CD4-positive, alpha-beta T cell treated with Interleukin-21 for 1 hour (primary cell): ENCODE measurements at regions not wholly inside any gene's neighbourhood (a gene's known extent, or its start where the extent isn't known, plus 50 kb on each side); places are given as distances from the start of the nearest gene placed in this dataset.

Experiments
- DNase-seq: peaks from one replicate; pipeline ENCODE4 v3.0.0-alpha.2; 2020

DNA sequence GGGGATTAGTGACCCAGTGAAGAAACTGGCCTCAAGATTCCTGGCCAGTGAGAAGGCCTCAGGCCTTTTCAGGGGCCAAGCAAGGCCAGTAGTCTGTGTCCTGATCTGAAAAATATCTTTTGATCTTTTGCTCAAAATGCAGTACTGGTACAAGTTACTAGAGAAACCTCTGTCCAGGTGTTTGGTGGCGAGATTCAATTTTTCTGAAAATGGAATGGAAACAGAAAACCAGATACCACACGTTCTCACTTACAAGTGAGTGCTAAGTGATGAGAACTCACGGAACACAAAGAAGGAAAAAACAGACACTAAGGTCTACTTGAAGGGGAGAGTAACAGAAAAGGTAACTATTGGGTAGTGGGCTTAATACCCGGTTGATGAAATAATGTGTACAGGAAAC is 463.4 kb downstream of the ZIC1 start:
- no peak for DNase-seq

DNA sequence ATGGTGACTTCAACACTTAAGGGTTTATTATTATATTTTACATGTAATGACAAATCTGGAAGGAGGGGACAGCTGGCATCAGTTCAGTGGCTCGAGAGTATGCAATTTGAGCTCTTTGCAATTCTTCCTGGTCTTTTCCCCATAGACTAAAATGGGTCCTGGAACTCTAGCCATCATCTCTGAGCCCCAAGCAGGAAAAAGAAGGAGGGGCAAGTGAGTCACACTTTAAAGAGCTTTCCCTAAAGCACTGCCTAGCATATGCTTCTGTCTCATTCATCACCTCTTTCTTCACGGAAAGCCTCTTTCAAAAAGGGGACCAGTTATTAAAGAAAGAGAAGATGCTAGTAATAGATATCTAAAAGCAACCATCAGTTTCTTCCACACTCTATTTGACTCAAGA is 466.3 kb downstream of the ZIC1 start:
- no peak for DNase-seq

DNA sequence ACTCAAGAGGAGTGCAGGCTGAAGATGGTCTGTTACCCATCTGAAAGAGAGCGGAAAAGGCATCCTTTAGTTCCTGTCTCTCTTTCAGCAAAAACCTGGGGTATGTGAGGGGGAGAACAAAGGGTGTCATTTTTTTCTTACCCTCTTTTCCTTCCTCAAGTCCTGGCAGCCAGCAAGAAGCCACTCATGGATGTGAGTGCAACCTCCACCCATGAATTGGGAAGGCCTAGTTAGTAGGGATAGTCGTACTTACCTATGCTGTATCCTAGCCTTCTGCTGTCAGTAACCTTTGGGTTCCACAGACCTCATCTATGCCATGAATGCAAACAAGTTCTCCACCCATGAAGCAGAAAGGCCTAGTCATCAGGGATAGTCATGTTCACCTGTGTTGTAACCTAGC is 472.8 kb downstream of the ZIC1 start:
- DNase-seq: no peak

DNA sequence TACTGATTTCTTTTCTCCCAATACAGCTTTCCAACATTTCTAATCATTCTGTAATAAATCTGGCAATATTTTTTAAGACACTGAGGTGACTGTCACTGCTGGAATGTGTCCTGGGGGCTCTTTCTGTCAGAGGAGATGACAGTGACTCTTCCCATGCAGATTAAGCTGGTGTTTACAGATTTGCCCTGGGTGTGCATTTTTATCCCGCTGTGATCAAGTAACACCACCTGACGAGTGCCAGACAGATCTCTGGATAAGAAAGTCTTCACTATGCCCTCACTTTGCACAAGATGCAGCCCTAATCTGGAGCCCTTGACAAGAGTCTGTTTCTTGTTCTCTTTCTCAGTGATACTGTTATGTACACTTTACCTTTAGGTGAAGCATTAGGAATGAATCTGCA is 477.7 kb downstream of the ZIC1 start:
- DNase-seq: no peak

DNA sequence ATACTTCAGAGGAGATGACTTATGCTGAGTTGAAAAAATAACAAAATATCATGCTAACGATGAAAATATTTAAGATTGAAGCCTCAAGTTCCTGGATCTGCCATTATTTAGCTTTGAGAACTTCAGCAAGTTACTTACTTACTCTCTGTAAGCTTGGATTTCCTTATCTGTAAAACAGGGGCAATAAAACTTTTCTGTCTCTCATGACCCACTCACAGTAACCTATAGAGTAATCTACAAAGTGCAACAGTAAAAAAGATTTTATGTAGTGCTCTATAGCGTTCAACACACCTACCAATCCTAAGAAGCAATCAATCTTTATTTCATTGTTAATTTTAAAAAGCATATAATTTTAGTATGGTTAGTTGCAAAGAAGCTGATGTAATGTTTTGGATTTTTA is 478.6 kb downstream of the ZIC1 start:
- no peak for DNase-seq

DNA sequence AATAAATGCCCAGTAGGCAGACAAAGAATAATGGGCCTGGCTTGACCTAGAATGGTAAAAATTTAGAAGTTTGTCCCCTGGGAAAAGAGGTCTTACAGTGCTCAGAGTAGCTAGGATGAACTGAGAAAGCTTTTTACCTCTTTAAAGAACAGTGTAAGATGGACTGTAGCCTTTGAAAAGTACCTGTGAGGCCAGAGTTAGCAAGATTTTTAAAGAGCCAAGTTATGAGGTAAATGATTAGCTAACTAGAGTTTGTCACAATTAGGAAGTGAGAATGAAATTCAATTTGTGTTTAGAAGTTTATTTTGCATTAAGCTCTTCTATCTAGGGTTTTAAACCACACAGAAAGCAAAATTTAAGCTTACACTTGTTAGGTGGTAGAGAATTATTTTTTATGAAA is 480.9 kb downstream of the ZIC1 start:
- no peak for DNase-seq

DNA sequence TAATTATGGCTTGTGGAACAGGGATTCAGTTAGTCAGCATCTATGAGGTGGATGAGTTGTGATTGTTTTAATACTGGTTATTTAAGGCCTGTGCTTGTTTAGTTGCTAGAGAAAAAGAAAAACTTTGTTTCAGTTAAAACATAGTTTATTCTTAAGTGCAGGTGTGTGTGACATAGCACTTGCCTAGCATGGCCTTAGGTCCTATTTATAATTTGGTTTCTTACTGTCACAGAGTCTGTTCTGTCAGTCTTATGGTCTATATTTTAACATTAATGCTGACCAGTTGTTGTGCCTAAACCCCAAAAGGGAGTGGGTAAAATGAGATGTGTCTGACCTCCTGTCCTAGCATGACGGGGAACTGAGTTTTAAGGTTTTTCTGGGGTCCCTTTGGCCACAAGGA is 486.3 kb downstream of the ZIC1 start:
- DNase-seq: no peak

DNA sequence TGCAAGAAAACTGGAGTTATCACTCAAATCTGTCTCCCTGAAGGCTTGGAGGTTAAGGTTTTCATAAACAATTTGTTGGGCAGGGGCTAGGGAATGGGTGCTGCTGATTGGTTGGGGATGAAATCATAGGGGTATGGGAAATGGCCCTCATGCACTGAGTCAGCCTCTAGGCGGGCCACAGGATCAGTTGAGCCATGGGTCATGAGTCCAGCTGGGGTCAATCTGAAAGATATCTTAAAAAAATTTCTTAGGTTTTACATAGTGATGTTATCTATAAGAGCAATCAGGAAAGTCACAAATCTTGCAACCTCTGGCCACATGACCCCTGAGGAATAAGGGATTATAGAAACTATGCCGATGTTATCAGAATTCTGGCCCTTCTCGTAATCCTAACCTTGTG is 491.7 kb downstream of the ZIC1 start:
- no peak for DNase-seq

DNA sequence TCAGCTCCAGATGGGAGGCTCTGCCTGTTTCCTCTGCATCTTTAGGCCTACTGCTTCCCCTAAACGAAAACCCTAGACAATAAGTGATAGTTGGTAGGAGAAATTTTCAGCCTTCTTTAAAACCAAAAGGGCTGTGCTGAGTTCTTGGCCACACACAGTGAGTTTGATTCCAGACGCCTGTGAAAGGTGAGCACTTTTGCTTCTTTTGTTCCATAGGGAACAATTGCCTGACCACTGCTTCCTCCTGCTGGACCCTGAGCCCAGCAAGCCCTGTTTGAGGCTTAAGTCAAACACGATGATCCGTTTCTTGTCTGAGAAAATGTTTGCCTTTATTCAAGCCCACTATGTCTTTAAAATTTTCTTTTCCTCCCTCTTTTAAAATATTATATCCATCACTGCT is 493.9 kb downstream of the ZIC1 start:
- no peak for DNase-seq

DNA sequence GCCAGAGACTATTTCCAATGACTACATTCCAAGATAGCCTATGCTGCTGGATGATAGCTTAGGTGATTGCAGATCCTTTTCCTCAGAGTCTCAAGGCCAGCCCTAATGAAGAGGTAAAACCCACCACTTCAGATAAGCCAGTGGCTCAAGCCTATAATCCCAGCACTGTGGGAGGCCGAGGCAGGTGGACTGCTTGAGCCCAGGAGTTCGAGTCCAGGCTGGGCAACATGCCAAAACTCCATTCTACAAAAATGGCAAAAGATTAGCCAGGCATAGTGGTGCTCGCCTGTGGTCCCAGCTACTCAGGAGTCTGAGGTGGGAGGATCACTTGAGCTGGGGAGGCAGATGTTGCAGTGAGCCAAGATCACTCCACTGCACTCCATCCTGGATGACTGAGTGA is 495.3 kb downstream of the ZIC1 start:
- no peak for DNase-seq

DNA sequence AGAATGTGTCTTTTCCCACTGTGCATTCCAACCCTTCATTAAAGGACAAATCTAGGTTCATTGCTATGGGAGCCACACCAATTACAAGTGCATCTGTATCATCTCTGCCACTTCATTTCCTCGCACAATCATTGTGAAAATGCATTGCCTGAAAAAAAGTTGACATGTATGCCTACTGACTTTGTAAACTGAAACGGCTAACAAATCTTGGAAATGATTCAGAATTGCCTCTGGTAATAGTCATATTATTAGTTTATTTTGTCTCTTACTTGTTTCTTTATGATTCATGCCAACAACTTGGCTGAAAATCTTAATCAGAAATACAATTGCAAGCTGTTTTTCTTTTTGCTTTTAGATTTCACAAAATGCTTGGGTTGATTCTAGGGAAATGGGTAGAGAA is 497.1 kb downstream of the ZIC1 start:
- DNase-seq: no peak

DNA sequence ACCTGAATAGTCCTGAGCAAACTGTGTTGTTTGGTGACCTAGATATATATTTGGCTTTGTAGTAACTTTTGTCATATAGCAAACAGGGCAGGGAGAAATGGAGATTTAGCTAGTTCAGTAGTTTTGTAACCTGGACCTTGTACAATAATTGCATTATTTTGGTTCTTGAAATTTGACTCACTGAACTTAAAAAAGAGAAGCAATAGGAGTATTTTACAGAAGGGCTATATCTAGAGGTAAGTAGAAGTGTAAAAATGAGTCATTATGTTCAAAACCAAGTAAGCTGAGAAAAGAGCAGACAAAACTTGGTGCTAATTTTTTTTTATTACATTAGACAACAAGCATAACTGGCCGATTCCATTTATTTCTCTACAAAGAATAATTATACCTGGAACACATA is 505.4 kb downstream of the ZIC1 start:
- DNase-seq: no peak

DNA sequence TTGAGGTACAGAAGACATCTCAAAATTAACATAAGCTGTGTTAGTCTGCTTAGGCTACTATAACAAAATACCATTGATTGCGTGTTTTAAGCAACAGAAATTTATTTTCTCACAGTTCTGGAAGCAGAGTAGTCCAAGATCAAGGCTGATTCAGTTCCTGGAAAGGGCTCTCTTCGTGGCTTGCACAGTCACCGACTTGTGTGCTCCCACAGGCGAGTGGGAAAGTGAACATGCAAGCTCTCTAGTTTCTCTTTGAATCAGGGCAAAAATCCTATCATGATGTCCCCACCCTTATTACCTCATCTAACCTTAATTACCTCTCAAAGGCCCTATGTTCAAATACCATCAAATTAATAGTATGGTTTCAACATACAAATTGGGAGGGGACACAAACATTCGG is 505.9 kb downstream of the ZIC1 start:
- no peak for DNase-seq

DNA sequence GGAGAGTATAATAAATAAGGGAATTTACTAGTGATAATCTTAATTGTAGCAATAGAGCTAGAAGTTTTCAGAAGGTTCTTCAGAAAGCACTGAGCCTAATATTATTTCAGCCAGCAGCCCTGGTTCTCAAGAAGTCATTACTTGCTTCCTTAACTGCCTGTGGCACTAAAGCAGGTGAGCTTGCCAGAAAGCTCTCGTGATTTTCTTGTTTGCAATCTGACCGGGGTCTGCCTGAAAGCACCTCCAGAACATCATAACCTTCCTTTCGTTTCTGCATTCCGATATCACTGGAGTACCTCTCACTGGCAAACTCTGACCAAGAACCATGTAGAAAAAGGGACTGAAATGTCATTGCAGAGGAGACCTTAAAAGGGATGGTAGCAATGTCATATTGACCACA is 510.3 kb downstream of the ZIC1 start:
- no peak for DNase-seq

DNA sequence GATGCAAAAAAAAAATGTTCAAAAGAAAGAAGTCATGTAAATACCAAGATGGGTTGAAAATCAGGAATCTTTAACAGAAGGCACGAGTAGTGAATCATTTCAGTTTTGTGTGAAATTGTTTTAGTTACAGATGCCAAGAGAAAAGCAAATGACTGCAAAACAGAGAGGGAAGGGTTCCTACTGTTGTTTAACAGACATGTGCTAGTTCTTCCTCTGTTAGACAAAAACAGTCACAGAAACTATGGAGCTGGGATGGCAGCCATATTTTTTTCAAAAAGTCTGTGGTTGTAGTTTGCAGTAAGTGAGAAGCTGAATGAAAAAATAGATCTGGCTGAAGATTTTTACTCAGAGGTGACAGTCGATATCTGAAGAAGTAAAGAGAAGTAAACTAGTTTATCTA is 511.9 kb downstream of the ZIC1 start:
- no peak for DNase-seq

DNA sequence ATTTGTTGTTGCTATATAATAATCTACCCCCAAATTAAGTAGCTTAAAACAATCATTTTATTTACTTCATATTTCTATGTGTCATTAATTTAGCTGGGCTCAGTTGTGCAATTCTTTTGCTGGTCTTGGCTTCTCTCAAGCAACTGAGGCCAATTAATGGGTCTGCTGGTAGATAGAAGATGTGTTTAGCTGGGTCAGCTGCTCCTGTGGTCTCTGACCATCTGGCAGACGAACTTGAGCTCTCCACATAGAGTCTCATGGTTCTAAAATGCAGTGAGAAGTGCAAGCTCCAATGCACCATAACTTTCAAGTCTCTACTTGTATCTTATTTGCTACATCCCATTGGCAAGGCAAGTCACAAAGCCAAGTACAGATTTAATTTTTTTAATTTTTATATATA is 515.6 kb downstream of the ZIC1 start:
- no peak for DNase-seq

DNA sequence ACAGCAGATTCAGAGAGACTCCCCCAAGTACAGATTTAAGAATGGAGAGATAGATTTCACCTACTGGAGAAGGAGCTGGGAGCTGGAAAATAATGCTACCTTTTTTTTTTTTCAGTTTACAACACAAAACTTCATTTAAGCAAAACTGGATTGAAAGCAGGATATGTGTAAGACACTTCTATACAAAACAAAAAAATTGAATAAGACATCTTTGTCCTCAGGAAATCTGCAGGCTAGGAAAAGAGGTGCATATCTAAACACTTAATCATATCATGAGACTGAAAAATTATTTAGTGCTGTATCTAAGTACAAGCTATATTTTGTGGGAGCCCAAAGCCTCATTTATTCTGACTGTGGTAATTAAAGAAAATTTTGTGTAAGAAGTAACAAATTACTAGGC is 516.1 kb downstream of the ZIC1 start:
- no peak for DNase-seq

DNA sequence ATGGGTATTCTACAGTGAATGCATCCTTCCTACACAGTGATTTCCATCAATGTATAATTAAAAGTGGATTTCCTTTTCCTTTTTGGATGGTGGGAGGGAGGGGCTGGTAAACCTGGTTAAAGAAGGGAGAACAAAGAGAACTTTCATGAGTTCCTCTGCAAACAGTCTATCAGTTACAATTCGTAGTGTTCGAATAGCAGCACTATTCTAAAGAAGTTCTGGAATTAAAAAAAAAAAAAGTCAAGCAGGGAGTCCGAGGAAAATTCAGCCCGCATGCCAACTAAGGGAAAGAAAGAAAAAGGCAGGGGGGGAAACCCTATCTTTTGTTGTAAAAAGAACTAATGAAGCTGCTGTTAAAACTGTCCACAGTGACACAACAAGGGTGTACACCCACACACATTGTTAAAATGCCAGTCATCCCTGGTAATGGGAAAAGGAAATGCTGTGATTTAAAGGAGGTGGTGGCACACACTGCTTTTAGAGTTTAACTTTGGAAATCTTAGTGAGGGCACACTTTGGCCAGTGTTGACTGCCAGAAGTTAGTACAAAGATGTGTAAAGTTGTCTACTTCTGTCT is 521.2 kb downstream of the ZIC1 start:
- DNase-seq: no peak

DNA sequence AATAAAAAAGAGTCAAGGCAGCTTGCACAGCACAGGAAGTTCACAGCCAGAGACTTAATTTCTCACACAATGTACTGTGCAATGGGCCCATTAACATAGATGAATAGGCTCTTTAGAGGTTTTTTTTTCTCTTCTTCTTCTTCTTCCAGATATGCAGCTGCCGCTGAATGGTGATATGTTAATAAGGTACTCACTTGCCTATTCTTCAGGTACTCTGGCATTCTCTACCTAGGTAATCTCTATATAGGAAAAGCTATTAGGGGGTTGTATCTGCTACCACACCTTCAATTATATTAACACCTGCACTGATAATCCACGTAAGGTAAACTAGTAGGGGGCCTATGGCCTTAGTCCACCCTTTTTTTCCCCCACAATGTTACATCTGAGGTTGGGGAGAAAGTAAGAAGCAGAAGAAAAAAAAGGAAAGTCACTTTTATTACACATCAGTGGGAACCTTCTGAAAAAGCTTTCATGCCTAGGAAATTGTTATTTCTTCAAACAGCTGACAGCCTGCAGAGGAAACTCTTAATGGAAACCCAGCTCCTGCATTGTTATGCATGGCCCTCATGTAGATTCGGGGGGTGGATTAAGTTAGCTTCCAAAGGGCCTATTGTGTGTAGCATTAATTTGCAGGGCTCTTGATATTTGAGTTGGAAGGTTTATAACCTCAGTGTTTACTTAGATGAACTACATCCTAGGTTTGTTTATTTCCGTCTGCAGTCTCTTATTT is 525.5 kb downstream of the ZIC1 start:
- DNase-seq: no peak

DNA sequence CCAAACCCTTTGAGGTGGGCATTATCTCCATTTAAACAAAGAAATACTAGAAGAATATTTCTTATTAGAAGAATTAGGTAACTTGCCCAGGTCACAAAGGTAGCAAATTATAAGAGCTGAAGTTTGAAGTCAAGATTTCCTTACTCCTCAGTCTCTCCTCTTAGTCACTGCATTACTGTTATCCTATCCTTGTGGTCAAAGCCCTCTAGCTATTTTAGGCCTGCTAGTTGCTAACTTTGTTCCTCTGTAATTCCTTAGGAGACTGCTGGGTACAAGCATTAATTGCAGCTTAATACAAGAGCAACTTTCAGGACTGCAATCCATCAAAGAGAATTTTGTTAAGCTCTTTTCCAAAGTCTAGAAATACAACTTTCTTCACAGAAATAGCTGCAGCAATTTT is 528.2 kb downstream of the ZIC1 start:
- no peak for DNase-seq

DNA sequence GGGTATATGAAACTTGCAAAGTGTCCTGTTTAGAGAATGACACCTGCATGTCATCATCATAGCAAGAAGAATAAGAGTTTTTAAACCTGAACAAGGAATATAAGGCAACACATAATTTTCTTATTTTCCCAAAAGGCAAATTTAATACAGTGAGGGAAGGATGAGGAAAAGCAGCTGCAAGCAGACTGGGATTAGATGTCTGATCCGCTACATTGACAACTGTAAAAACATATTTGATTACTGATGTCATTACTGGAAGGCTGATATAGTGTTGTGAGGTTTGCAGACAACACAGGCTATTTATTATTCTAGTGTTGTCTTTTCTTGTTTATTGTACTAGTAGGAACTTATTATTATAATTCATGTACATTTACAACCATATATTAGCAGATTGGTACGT is 528.7 kb downstream of the ZIC1 start:
- no peak for DNase-seq

DNA sequence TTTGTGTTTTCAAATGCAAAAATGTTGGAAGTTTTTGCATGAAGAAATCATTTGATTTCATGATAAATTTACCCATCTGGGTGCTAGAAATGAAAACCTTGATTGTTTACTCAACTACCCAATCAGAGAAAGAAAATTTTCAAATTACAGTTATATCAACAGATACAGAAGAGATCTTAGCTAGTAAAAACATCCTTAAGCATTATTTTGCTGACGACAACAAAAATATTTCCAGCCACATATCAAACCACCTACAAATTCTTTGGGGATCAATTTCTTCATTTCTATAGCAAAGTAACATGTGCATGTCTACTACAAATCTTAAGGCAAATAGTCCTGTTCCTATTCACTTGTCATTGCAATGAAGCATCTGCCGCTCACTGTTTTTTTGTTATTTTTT is 530.3 kb downstream of the ZIC1 start:
- DNase-seq: no peak

DNA sequence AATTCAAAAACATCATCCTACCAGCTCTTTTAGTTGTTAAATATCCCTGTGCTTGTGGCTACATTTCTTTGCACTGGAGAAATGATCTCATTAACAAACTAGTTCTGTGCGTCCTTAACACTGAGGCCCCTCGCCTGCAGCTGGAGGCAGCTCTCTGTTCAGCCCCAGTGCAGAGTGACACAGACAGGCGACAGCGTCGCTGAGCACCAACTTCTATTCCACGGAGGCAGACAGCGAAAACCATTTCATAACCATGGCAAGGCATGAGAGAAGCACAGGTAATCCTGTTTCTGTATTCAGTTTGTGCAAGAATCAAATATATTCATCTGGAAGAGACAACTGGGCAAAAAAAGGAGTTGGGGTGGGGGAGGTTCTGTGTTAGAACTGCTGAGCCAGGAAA is 530.7 kb downstream of the ZIC1 start:
- DNase-seq: no peak

DNA sequence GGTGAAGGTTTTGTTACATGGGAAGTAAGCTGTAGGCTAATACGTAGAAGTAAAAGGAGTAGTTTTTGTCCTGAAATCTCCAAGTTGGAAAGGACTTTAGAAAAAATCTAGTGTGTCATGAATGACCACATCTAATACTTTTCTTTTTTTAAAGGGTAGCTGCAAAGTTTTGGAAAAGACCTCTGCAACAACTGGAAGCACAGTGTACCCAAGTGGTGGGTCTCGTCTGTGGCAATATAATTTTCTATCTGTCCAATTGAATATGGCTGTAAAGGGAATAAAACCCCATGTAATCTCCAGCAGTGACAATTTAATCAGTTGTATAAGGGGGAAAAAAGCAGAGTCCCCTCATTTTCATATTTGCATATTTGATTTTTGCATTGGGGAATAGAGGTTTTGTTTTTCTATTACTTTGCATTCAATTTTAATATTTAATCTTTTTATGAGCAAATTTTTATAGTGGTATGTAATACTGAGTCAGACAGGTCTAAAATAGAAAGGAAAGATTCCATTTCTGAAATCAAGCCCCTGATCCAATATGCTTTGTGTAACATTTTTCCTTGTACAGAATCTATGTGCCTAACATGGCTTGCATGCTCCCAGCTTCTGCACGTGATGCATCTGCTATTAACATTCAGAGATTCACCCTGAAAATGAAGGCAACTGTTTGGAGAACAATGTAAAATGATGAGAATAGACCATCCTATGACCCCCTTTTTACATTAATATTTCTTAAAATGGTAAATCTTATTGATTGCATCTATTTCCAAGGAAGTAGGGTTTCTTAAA is 531.4 kb downstream of the ZIC1 start:
- no peak for DNase-seq

DNA sequence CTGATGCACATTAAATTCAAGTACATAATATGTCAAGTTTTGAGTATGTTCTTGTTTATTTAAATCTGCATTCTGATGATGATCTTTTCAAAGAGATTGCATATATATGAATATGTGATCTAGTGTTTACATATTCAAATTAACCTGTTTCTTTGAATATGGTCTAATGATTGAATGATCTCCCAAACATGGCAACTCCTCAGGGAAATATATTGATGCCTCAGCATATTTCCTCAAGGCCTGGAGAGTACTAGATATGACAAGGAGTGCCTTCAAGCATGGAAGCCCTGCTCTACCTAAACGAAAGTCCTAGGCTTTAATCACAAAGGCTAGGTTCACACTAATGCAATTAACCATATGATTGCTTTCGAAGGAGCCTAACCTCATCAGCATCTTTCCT is 532.8 kb downstream of the ZIC1 start:
- no peak for DNase-seq
